HCT116 (cell line): ENCODE measurements at regions not wholly inside any gene's neighbourhood (a gene's known extent, or its start where the extent isn't known, plus 50 kb on each side); places are given as distances from the start of the nearest gene placed in this dataset.

ENCODE experiments used
- CBX3 ChIP-seq: IDR thresholded peaks from 2 replicates; pipeline ENCODE4 v1.6.1; 2012; ENCODE audit warnings: low read depth
- EGR1 ChIP-seq: IDR thresholded peaks from 2 replicates; pipeline ENCODE4 v1.6.1; 2012; ENCODE audit warnings: low read depth
- EZH2 ChIP-seq: fragments of 200-600 bp; sonication (generic); IDR thresholded peaks from 2 replicates; pipeline ENCODE4 v1.6.1; 2017; ENCODE audit warnings: antibody characterized with exemption, mixed run types
- EZH2phosphoT487 ChIP-seq: fragments of 200-600 bp; IDR thresholded peaks from 2 replicates; pipeline ENCODE4 v1.6.1; 2018; ENCODE audit warnings: antibody characterized with exemption, borderline replicate concordance
- POLR2A ChIP-seq: IDR thresholded peaks from 2 replicates; pipeline ENCODE4 v1.7.0; 2011; ENCODE audit warnings: borderline replicate concordance; ENCODE audit not compliant: insufficient read depth, insufficient read length; ENCODE audit errors: extremely low read depth
- POLR2AphosphoS5 ChIP-seq: IDR thresholded peaks from 2 replicates; pipeline ENCODE4 v1.6.1; 2011; ENCODE audit warnings: mild to moderate bottlenecking, low read depth, low read length, moderate library complexity
- RAD21 ChIP-seq: IDR thresholded peaks from 2 replicates; pipeline ENCODE4 v1.6.1; 2012; ENCODE audit warnings: low read depth, mild to moderate bottlenecking
- SIN3A ChIP-seq: IDR thresholded peaks from 2 replicates; pipeline ENCODE4 v1.6.1; 2012; ENCODE audit warnings: low read depth
- TCF7L2 ChIP-seq: IDR thresholded peaks from 2 replicates; pipeline ENCODE4 v1.7.0; 2011; ENCODE audit warnings: borderline replicate concordance, inconsistent platforms; ENCODE audit not compliant: insufficient read depth, insufficient read length; ENCODE audit errors: extremely low read depth
- YY1 ChIP-seq: IDR thresholded peaks from 2 replicates; pipeline ENCODE4 v1.6.1; 2011; ENCODE audit warnings: low read length, low read depth, moderate library complexity, mild to moderate bottlenecking; ENCODE audit not compliant: insufficient replicate concordance; ENCODE audit errors: extremely low read depth
- TF ChIP-seq, protein P1 (sequence below): IDR thresholded peaks from 2 replicates; pipeline ENCODE4 v1.6.1; 2012
- TF ChIP-seq, protein P2 (sequence below), 3 experiments: fragments of 200-600 bp in 1 of 3; sonication (generic) in 1 of 3; IDR thresholded peaks in 2 of 3; conservative IDR thresholded peaks in 1 of 3; 2 replicates each; pipeline ENCODE4 v1.5.1; 2012 to 2017; ENCODE audit warnings: low read depth in 2 of 3, low read length in 2 of 3, antibody characterized with exemption in 1 of 3, borderline replicate concordance in 1 of 3, control low read depth in 1 of 3, mild to moderate bottlenecking in 1 of 3, mixed read lengths in 1 of 3, mixed run types in 1 of 3, moderate library complexity in 1 of 3; ENCODE audit not compliant: insufficient read depth in 1 of 3

DNA sequence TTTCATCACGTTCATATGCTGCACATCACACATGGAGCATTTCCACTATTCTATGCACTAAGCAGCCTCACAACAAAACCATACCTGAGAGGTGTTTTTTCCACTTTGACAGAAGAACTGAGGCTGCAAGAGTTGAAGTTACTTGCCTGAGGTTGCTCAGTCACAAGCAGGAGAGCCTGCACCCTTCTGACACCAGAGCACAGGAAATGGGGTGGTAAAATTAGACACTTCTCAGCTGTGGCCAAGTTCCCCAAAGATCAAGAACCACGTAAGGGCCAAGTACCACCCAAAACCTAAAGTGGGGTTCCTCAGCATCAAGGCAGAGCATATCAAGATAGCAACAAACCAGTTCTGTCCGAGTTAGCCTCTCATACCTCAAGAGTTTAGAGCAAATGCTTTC, 185.8 kb downstream of the CAPZA3 start:
- TF ChIP-seq POLR2A = no peak
- TF ChIP-seq, protein P1, sequence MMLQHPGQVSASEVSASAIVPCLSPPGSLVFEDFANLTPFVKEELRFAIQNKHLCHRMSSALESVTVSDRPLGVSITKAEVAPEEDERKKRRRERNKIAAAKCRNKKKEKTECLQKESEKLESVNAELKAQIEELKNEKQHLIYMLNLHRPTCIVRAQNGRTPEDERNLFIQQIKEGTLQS = no peak
- TF ChIP-seq RAD21 = no peak
- TF ChIP-seq, protein P2, sequence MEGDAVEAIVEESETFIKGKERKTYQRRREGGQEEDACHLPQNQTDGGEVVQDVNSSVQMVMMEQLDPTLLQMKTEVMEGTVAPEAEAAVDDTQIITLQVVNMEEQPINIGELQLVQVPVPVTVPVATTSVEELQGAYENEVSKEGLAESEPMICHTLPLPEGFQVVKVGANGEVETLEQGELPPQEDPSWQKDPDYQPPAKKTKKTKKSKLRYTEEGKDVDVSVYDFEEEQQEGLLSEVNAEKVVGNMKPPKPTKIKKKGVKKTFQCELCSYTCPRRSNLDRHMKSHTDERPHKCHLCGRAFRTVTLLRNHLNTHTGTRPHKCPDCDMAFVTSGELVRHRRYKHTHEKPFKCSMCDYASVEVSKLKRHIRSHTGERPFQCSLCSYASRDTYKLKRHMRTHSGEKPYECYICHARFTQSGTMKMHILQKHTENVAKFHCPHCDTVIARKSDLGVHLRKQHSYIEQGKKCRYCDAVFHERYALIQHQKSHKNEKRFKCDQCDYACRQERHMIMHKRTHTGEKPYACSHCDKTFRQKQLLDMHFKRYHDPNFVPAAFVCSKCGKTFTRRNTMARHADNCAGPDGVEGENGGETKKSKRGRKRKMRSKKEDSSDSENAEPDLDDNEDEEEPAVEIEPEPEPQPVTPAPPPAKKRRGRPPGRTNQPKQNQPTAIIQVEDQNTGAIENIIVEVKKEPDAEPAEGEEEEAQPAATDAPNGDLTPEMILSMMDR (IDR thresholded peaks at IDR 0.05 in 2 of 3, conservative IDR thresholded peaks at IDR 0.05 in 1 of 3; ENCODE audit: borderline replicate concordance in 1 of 3, insufficient read depth in 1 of 3, low read depth in 2 of 3, low read length in 2 of 3) = no peak
- no peak for TF ChIP-seq POLR2AphosphoS5
- TF ChIP-seq YY1 = no peak
- TF ChIP-seq CBX3 = no peak
- no peak for TF ChIP-seq SIN3A
- no peak for TF ChIP-seq EZH2
- no peak for TF ChIP-seq EGR1
- TF ChIP-seq EZH2phosphoT487 = no peak
- no peak for TF ChIP-seq TCF7L2
